ENCODE measurements at regions not wholly inside any gene's neighbourhood (a gene's known extent, or its start where the extent isn't known, plus 50 kb on each side); places are given as distances from the start of the nearest gene placed in this dataset.

- no peak overlapping the region for H3K18ac ChIP-seq (ENCODE audit: insufficient read length, low read depth, low read length)
- Mint-ChIP-seq H3K4me1 (peaks cover 13 to 20% of the 10 kb centered on the region in 2 experiments), H3K4me3 (no peak overlapping the region), H3K27me3 (ENCODE audit: low read depth) (no peaks in the 10 kb centered on the region; the same call in 1 of the 2 replicates), H3K36me3 (ENCODE audit: insufficient read depth in 1 of 3, low read depth in 3 of 3) (peaks cover 0 to 9% (median 2%) of the 10 kb centered on the region in 3 experiments; a peak in 3 of 7 replicates), H3K9me3 (peaks cover 5 to 9% of the 10 kb centered on the region in 2 experiments; a peak in 3 of 5 replicates), H3K27ac (no peak overlapping the region)
- no peak overlapping the region for H3T11ph ChIP-seq (ENCODE audit: low read length)
- H2BK12ac ChIP-seq (ENCODE audit: insufficient read length, low read depth, low read length) = no peak overlapping the region
- H4K91ac ChIP-seq (ENCODE audit: insufficient read length, low read depth, low read length) = no peak overlapping the region
- no peaks in the 10 kb centered on the region for H3K4me1 ChIP-seq (ENCODE audit: insufficient read depth, low read length)
- no peak overlapping the region for H4K5ac ChIP-seq (ENCODE audit: insufficient read length, low read depth, low read length)
- H4K8ac ChIP-seq (replicated peaks; ENCODE audit: insufficient read length, low read depth, low read length) = no peak overlapping the region
- H3K14ac ChIP-seq (ENCODE audit: insufficient read depth, low read length) = no peak overlapping the region
- H3K9me3 ChIP-seq (ENCODE audit: control insufficient read depth, low read depth, low read length) = no peaks in the 10 kb centered on the region
- H3K23me2 ChIP-seq (ENCODE audit: insufficient read length, low read depth, low read length, poor library complexity, severe bottlenecking) = no peaks in the 10 kb centered on the region
- DNase-seq = no peak
- TF ChIP-seq CTCF (conservative IDR thresholded peaks at IDR 0.05) = no peak
- no CpG with 5 or more reads among the region's 1 CpG for WGBS (ENCODE audit: extremely low coverage, insufficient read length, low lambda C conversion rate)
- H3K23ac ChIP-seq (ENCODE audit: insufficient read length, low read depth, low read length) = no peak overlapping the region
- no peaks in the 10 kb centered on the region for H3K27me3 ChIP-seq (ENCODE audit: insufficient read depth, low read length)
- no peak overlapping the region for H3K4ac ChIP-seq (ENCODE audit: low read depth, low read length)
- H2BK20ac ChIP-seq (ENCODE audit: low read depth, low read length, poor library complexity, severe bottlenecking) = no peak overlapping the region
- no peak overlapping the region for H3K4me2 ChIP-seq (ENCODE audit: insufficient read depth, insufficient read length, low read length)
- H3K79me1 ChIP-seq (ENCODE audit: insufficient read depth, low read depth, low read length, poor library complexity, severe bottlenecking) = no peaks in the 10 kb centered on the region
- no peak overlapping the region for H3K27ac ChIP-seq (ENCODE audit: insufficient read length, low read depth, low read length)
- no peaks in the 10 kb centered on the region for H4K20me1 ChIP-seq (ENCODE audit: control insufficient read depth, insufficient read depth, insufficient read length)
- H2BK15ac ChIP-seq (ENCODE audit: low read depth, low read length) = no peak overlapping the region
- H3K79me2 ChIP-seq (ENCODE audit: insufficient read depth, low read length) = no peaks in the 10 kb centered on the region
- H2BK5ac ChIP-seq (ENCODE audit: insufficient read length, low read length) = no peak overlapping the region
- no peak overlapping the region for H3K9ac ChIP-seq (ENCODE audit: extremely low read depth, insufficient read length, low read length)
- no peak overlapping the region for H2AFZ ChIP-seq (ENCODE audit: low read length)
- H2BK120ac ChIP-seq (ENCODE audit: low read depth, low read length, poor library complexity, severe bottlenecking) = no peak overlapping the region
- no peak overlapping the region for H3K56ac ChIP-seq (ENCODE audit: insufficient read length, low read depth, low read length)
- no peak overlapping the region for H2AK5ac ChIP-seq (ENCODE audit: insufficient read length, low read length)
Measured at GRCh38 chr2:204289066-204289465, 256.2 kb upstream of the PARD3B start.

Measured in H9 (cell line).